ENCODE measurements at regions not wholly inside any gene's neighbourhood (a gene's known extent, or its start where the extent isn't known, plus 50 kb on each side); places are given as distances from the start of the nearest gene placed in this dataset.

- in situ Hi-C loops (cut with MboI) (no loop called here), intact Hi-C loops (cut with micrococcal nuclease) (no loop called here)
- no peaks in the 10 kb centered on the region; a peak in 1 of 5 replicates for H3K4me1 ChIP-seq (replicated peaks in 1 of 2; ENCODE audit: control insufficient read depth in 2 of 2, insufficient read depth in 2 of 2, low read length in 2 of 2)
- no peak for DNase-seq (ENCODE audit: extremely low read depth in 1 of 4, low spot score in 3 of 4)
- BruUV-seq (replicated peaks), result no TSS peak
- no peak overlapping the region for H3K27ac ChIP-seq (ENCODE audit: extremely low read depth, low read depth, low read length)
- CTCF ChIA-PET (ENCODE audit: low intra/inter-chr PET ratio), result no interaction called here
- no peaks in the 10 kb centered on the region for H4K20me1 ChIP-seq (replicated peaks; ENCODE audit: control insufficient read depth, insufficient read depth, low read length)
- POLR2A ChIA-PET, result interaction anchor here (0.6 kb wide), 1 partner anchor 137 kb away, joined by 3 read pairs; no protein-coding TSS in a partner anchor
- peak overlapping the region; percentile 82 for H2AFZ ChIP-seq (ENCODE audit: low read depth, low read length)
- H3K79me2 ChIP-seq (ENCODE audit: control insufficient read depth, insufficient read depth, low read length), result no peaks in the 10 kb centered on the region
- H3K36me3 ChIP-seq (ENCODE audit: control insufficient read depth, insufficient read depth, low read length), result no peaks in the 10 kb centered on the region
- H3K27me3 ChIP-seq (ENCODE audit: control insufficient read depth in 2 of 2, insufficient read depth in 2 of 2, low read length in 2 of 2), result no peaks in the 10 kb centered on the region
- no peak for TF ChIP-seq SMARCA5 (IDR thresholded peaks at IDR 0.05)
- peak; percentile 15; the same call in 1 of the 2 replicates for TF ChIP-seq REST (IDR thresholded peaks at IDR 0.05; ENCODE audit: borderline replicate concordance)
- TF ChIP-seq REST (CRISPR knock-in tag; IDR thresholded peaks at IDR 0.05; ENCODE audit: low read depth), result no peak
- TF ChIP-seq YY1 (IDR thresholded peaks at IDR 0.05; ENCODE audit: borderline replicate concordance in 1 of 3, control insufficient read depth in 1 of 3, extremely low read depth in 1 of 3, insufficient read depth in 3 of 3, insufficient read length in 1 of 3, insufficient replicate concordance in 2 of 3, low read depth in 1 of 3, low read length in 2 of 3), result peak in 1 of 3 experiments; percentile 42
- no peak overlapping the region for H3K4me2 ChIP-seq (ENCODE audit: insufficient read depth, low read length)
- 53% methylated on average over 13 of the region's 13 CpGs for WGBS (ENCODE audit: insufficient coverage, low coverage, missing lambda C conversion rate)
- no peaks in the 10 kb centered on the region for H3K9me1 ChIP-seq (ENCODE audit: control insufficient read depth, insufficient read depth, low read length)
- H3K4me3 ChIP-seq, result no peak overlapping the region
- ATAC-seq, result peak; percentile 76
- FAIRE-seq, result no peak
- no peaks in the 10 kb centered on the region for H3K9me3 ChIP-seq (replicated peaks; ENCODE audit: control insufficient read depth, insufficient read depth, low read depth, low read length)
- no peak overlapping the region for H3K9ac ChIP-seq (ENCODE audit: insufficient read depth in 1 of 2, low read depth in 2 of 2, low read length in 2 of 2)
Measured at GRCh38 chr12:60162988-60163720, 567.3 kb downstream of the SLC16A7 start.

All from K562 (cell line).